ENCODE measurements at regions not wholly inside any gene's neighbourhood (a gene's known extent, or its start where the extent isn't known, plus 50 kb on each side); places are given as distances from the start of the nearest gene placed in this dataset.
"Not testable (repeated sequence)": the region's sequence is repeated elsewhere in the genome, so short reads cannot be mapped to it uniquely, and the experiment has no call there.

DNA sequence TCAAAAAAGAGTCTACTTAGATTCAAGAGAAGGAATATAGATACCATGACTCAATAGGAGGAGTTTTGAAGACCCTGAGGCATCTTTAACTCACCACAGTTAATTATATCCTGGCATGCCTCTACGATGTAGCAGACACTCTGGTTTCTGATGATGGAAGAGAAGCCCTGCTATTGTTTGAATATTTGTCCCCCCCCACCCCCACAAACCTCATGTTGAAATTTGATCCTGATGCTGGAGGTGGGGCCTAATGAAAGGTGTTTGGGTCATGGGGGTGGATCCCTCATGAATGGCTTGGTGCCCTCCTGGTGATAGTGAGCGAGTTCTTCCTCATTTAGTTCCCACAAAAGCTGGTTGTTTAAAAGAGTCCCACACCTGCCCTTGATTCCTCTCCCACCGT is 147.9 kb upstream of the TBCA start:
- no peak for TF ChIP-seq ZNF274 (IDR thresholded peaks at IDR 0.05; ENCODE audit: low read depth, low read length)
- H3K4me3 ChIP-seq (ENCODE audit: low read length), result no peak overlapping the region

GRCh38 chr5:77923666-77924065 is 147.5 kb upstream of the TBCA start:
- no peak overlapping the region for H3K4me3 ChIP-seq (ENCODE audit: low read length)
- no peak for TF ChIP-seq ZNF274 (IDR thresholded peaks at IDR 0.05; ENCODE audit: low read depth, low read length)

- no peak overlapping the region for H3K4me3 ChIP-seq (ENCODE audit: low read length)
- TF ChIP-seq ZNF274 (IDR thresholded peaks at IDR 0.05; ENCODE audit: low read depth, low read length), result no peak
Observed at GRCh38 chr5:77921094-77921768, 145.1 kb upstream of the TBCA start.

- TF ChIP-seq ZNF274 (IDR thresholded peaks at IDR 0.05; ENCODE audit: low read depth, low read length), result no peak
- H3K4me3 ChIP-seq (ENCODE audit: low read length), result no peak overlapping the region
Observed at GRCh38 chr5:77920359-77921058, 144.4 kb upstream of the TBCA start.

DNA sequence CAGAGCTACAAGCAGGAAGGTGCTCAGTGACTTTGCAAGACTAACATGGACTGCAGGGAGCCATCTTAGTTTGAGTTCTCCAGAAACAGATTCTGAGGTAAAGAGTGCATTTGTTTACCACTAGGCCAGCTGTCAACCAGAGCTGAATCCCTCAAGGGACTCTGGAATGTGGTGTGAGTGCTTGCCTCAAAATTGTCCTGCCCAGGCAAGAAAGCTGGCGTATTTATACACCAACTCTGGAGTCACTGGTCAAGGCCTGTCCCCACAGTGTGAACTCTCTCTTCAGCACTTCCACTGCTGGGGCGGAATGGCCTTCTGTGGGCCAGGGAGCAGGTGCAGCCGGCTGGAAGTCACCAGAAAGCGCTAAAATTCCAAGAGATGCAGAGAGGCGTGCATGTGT is 139.2 kb upstream of the TBCA start:
- no peak for TF ChIP-seq ZNF274 (IDR thresholded peaks at IDR 0.05; ENCODE audit: low read depth, low read length)

DNA sequence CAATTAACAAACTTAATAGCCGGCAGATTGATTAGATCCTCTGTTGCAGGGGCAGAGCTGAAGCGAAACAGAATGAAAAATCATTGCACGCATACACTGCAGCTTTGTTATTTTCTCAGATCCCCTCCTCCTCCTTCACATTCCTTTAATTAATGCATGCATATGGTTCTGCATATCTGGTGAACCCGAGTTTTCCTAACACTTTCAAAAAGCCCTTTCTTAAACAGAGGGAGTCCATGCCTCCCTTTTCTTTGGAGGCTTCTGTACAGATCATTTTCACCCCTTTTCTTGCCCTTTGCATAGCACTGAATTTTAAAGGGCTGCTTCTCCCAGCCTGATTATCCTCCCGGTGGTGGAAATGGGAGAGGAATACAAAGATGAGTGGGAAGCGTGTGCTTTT is 136.6 kb upstream of the TBCA start:
- no peak overlapping the region for H3K4me3 ChIP-seq (ENCODE audit: low read length)
- no peak for TF ChIP-seq ZNF274 (IDR thresholded peaks at IDR 0.05; ENCODE audit: low read depth, low read length)

More for the DNA sequence above, 139.2 kb upstream of the TBCA start:
- H3K4me3 ChIP-seq (ENCODE audit: low read length), result no peak overlapping the region

DNA sequence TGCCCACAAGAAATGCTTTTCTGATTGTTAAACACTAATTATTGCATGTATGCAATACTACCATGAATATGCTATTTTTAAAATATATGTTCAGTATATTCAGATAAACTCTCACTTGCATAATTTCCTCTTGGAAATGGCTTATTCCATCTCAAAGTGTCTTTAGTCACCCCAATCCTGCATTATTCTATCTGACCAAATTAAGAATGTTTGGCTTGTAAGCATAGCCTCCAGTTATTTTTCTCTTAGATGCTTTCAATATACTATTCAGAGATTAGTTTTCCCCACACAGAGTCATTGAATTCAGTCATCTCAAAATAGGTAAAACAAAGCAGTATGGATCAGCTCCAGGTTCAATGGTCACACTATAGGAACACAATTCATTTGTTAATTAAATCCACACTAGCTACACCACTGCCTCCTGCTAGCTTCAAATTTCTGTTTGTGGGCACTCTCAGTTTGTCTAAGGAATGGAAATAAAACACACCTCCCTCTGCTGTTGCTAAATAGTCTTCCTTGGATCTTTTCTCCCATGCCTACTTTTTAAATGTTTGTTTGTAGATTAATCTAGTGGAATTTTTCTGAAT is 134.6 kb upstream of the TBCA start:
- no peak overlapping the region for H3K4me3 ChIP-seq (ENCODE audit: low read length)
- no peak for TF ChIP-seq ZNF274 (IDR thresholded peaks at IDR 0.05; ENCODE audit: low read depth, low read length)

DNA sequence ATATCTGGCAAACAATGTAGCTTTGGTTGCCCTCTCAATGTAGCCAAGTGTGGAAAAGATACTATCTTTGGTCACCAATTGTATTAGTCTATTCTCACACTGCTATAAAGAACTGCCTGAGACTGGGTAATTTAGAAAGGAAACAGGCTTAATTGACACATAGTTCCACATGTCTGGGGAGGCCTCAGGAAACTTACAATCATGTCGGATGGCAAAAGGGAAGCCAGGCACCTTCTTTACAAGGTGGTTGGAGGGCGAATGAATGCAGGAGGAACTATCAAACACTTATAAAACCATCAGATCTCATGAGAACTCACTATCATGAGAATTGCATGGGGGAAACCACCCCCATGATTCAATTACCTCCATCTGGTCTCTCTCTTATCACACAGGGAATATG is 133.1 kb upstream of the TBCA start:
- no peak for TF ChIP-seq ZNF274 (IDR thresholded peaks at IDR 0.05; ENCODE audit: low read depth, low read length)
- no peak overlapping the region for H3K4me3 ChIP-seq (ENCODE audit: low read length)

- no peak for TF ChIP-seq ZNF274 (IDR thresholded peaks at IDR 0.05; ENCODE audit: low read depth, low read length)
- no peak overlapping the region for H3K4me3 ChIP-seq (ENCODE audit: low read length)
Observed at GRCh38 chr5:77908787-77909186, 132.6 kb upstream of the TBCA start.

GRCh38 chr5:77907786-77908185 is 131.6 kb upstream of the TBCA start:
- no peak for TF ChIP-seq ZNF274 (IDR thresholded peaks at IDR 0.05; ENCODE audit: low read depth, low read length)

GRCh38 chr5:77906806-77907205 is 130.7 kb upstream of the TBCA start:
- no peak for TF ChIP-seq ZNF274 (IDR thresholded peaks at IDR 0.05; ENCODE audit: low read depth, low read length)
- H3K4me3 ChIP-seq (ENCODE audit: low read length), result no peak overlapping the region

More at GRCh38 chr5:77907786-77908185, 131.6 kb upstream of the TBCA start:
- H3K4me3 ChIP-seq (ENCODE audit: low read length), result no peak overlapping the region

GRCh38 chr5:77904362-77904761 is 128.2 kb upstream of the TBCA start:
- TF ChIP-seq ZNF274 (IDR thresholded peaks at IDR 0.05; ENCODE audit: low read depth, low read length), result no peak
- H3K4me3 ChIP-seq (ENCODE audit: low read length), result no peak overlapping the region

- H3K4me3 ChIP-seq (ENCODE audit: low read length), result no peak overlapping the region
- TF ChIP-seq ZNF274 (IDR thresholded peaks at IDR 0.05; ENCODE audit: low read depth, low read length), result no peak
Observed at GRCh38 chr5:77900691-77901090, 124.6 kb upstream of the TBCA start.

GRCh38 chr5:77898385-77898784 is 122.2 kb upstream of the TBCA start:
- H3K4me3 ChIP-seq (ENCODE audit: low read length), result no peak overlapping the region
- TF ChIP-seq ZNF274 (IDR thresholded peaks at IDR 0.05; ENCODE audit: low read depth, low read length), result no peak

DNA sequence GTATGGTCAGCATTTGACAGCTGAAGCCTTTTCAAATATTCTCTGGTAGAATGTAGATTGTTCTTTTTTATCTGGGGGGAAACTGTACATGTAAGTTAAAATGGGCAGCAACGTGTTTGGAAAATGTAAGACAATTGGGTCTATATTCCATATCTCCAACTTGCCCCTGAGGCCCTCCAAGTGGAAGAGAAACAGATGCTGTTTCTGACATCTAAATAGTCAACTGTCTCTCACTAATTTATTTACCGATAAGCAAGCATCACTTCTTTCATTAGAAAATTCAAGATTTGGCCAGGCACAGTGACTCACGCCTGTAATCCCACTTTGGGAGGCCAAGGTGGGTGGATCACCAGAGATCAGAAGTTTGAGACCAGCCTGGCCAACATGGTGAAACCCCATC is 120.2 kb upstream of the TBCA start:
- TF ChIP-seq ZNF274 (IDR thresholded peaks at IDR 0.05; ENCODE audit: low read depth, low read length), result no peak
- no peak overlapping the region for H3K4me3 ChIP-seq (ENCODE audit: low read length)

DNA sequence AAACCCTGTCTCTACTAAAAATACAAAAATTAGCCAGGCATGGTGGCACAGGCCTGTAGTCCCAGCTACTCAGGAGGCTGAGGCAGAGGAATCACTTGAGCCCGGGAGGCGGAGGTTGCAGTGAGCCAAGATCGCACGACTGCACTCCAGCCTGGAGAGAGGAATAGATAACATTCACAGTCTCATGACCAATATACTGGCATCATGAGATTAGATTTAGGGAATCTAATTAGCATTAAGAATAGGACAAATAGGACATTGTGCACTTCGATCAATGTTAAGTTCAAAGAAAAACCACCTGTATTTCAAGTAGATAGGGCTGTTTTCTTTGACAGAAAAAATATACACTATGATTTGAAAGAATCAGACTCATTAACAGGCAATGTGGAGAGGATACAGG is 118.0 kb upstream of the TBCA start:
- H3K4me3 ChIP-seq (ENCODE audit: low read length), result not testable (repeated sequence)

Measured in GM08714 (cell line).